GM12878 (cell line): ENCODE measurements at regions not wholly inside any gene's neighbourhood (a gene's known extent, or its start where the extent isn't known, plus 50 kb on each side); places are given as distances from the start of the nearest gene placed in this dataset.

Experiments
- ATAC-seq: fragments of 200-7000 bp; cut with Tn5 transposase; 3 replicates; pipeline ENCODE4 v1.9.1; 2020; ENCODE audit warnings: mild to moderate bottlenecking, moderate library complexity
- BruUV-seq: library from RNA; stranded (reverse); fragments of 400-500 nt; replicated peaks from 2 replicates; lab custom pipeline; 2021; lab: Mats Ljungman, UMichigan
- CTCF ChIA-PET: fragments of 300-600 bp; sonication (Branson Sonifier 250); formaldehyde crosslinking; extraction: SDS; loops from one replicate; lab custom pipeline; 2021; ENCODE audit warnings: inconsistent platforms; lab: Yijun Ruan, JAX
- POLR2A ChIA-PET: fragments of 350-600 bp; formaldehyde crosslinking; extraction: SDS; loops from one replicate; lab custom pipeline; 2021; ENCODE audit warnings: inconsistent platforms; lab: Charles Lee
- RAD21 ChIA-PET: fragments of 300-600 bp; sonication (Branson Sonifier 250); formaldehyde crosslinking; loops from one replicate; lab custom pipeline; 2023; ENCODE audit warnings: antibody characterized with exemption; ENCODE audit not compliant: unreplicated experiment; lab: Charles Lee
- SMC1A ChIA-PET: fragments of 300-600 bp; sonication (Branson Sonifier 250); formaldehyde crosslinking; loops from one replicate; lab custom pipeline; 2023; ENCODE audit not compliant: unreplicated experiment, uncharacterized antibody; lab: Charles Lee
- DNase-seq: peaks from one replicate; pipeline ENCODE4 v3.0.0-alpha.2; 2011; ENCODE audit warnings: low read depth, low spot score
- FAIRE-seq: peaks from 3 replicates; lab custom pipeline; 2011; peaks lifted over from hg19 to GRCh38; lab: Jason Lieb, UNC
- H2AFZ ChIP-seq: 2 replicates; pipeline ENCODE4 v1.6.0; 2011; ENCODE audit warnings: low read depth, low read length, control low read depth; ENCODE audit not compliant: control insufficient read depth
- H3K27ac ChIP-seq: 2 replicates; pipeline ENCODE4 v1.5.1; 2011; ENCODE audit warnings: control low read depth; ENCODE audit not compliant: control insufficient read depth, insufficient read depth
- H3K27me3 ChIP-seq, 2 experiments: replicated peaks in 1 of 2; 2 replicates each; pipeline versions ENCODE4 v1.6.0 to v1.6.1; 2011; ENCODE audit warnings: low read length in 1 of 2; ENCODE audit not compliant: control insufficient read depth in 2 of 2, insufficient read depth in 2 of 2
- H3K36me3 ChIP-seq, 2 experiments: 2 replicates each; pipeline ENCODE4 v1.5.1; 2011; ENCODE audit warnings: low read length in 1 of 2; ENCODE audit not compliant: control insufficient read depth in 2 of 2, insufficient read depth in 2 of 2
- H3K4me1 ChIP-seq: 2 replicates; pipeline ENCODE4 v1.6.1; 2011; ENCODE audit warnings: mild to moderate bottlenecking, low read length, moderate library complexity, mixed read lengths; ENCODE audit not compliant: control insufficient read depth, insufficient read depth
- H3K4me2 ChIP-seq: 2 replicates; pipeline ENCODE4 v1.6.0; 2011; ENCODE audit warnings: control low read depth; ENCODE audit not compliant: control insufficient read depth, insufficient read depth
- H3K4me3 ChIP-seq: fragments of 200-600 bp; sonication (generic); 2 replicates; pipeline ENCODE4 v1.5.1; 2016
- H3K79me2 ChIP-seq: 2 replicates; pipeline ENCODE4 v1.6.0; 2011; ENCODE audit warnings: low read length; ENCODE audit not compliant: control insufficient read depth, insufficient read depth
- H3K9ac ChIP-seq: 2 replicates; pipeline ENCODE4 v1.8.0; 2011; ENCODE audit warnings: low read length, control low read depth, mixed read lengths; ENCODE audit not compliant: control insufficient read depth, insufficient read depth
- H3K9me3 ChIP-seq: replicated peaks from 3 replicates; pipeline ENCODE4 v1.5.1; 2011; ENCODE audit warnings: mild to moderate bottlenecking, low read length; ENCODE audit not compliant: control insufficient read depth, insufficient read depth
- H4K20me1 ChIP-seq: 2 replicates; pipeline ENCODE4 v1.6.0; 2011; ENCODE audit not compliant: control insufficient read depth, insufficient read depth
- ATF3 ChIP-seq: IDR thresholded peaks from 2 replicates; pipeline ENCODE4 v1.6.1; 2011; ENCODE audit warnings: low read depth, mild to moderate bottlenecking, low read length, moderate library complexity, borderline replicate concordance; ENCODE audit errors: extremely low read depth
- BMI1 ChIP-seq: fragments of 450-650 bp; IDR thresholded peaks from 2 replicates; pipeline ENCODE4 v1.6.1; 2016; ENCODE audit warnings: mild to moderate bottlenecking, moderate library complexity, borderline replicate concordance
- EZH2 ChIP-seq: IDR thresholded peaks from 2 replicates; pipeline ENCODE4 v1.6.1; 2012; ENCODE audit warnings: low read depth, mild to moderate bottlenecking, control low read depth, inconsistent platforms, low read length, borderline replicate concordance; ENCODE audit not compliant: control insufficient read depth
- GATAD2B ChIP-seq: fragments of 450-650 bp; conservative IDR thresholded peaks from 2 replicates; pipeline ENCODE4 v1.6.1; 2017; ENCODE audit warnings: low read depth, mild to moderate bottlenecking, moderate library complexity
- NBN ChIP-seq: fragments of 450-650 bp; IDR thresholded peaks from 2 replicates; pipeline ENCODE4 v1.6.1; 2016
- NFYA ChIP-seq: IDR thresholded peaks from 2 replicates; pipeline ENCODE4 v1.6.1; 2011; ENCODE audit warnings: low read depth, mild to moderate bottlenecking, low read length, improper control_type of control experiment, borderline replicate concordance
- SPI1 ChIP-seq: IDR thresholded peaks from 2 replicates; pipeline ENCODE4 v1.6.1; 2011; ENCODE audit warnings: low read depth, mild to moderate bottlenecking, low read length, moderate library complexity, borderline replicate concordance; ENCODE audit not compliant: insufficient read depth
- ZBTB11 ChIP-seq: fragments of 450-650 bp; formaldehyde crosslinking; IDR thresholded peaks from 2 replicates; pipeline ENCODE4 v1.5.0; 2022; ENCODE audit warnings: mild to moderate bottlenecking, missing genetic modification characterization
- WGBS: methylation state at CpG from one replicate; pipeline ENCODE4 v1.1.6; 2016; ENCODE audit warnings: low lambda C conversion rate; ENCODE audit not compliant: insufficient replicate concordance, insufficient coverage; ENCODE audit errors: missing lambda C conversion rate; 5-methylcytosine and 5-hydroxymethylcytosine counted together
- in situ Hi-C: fragments of 300-500 bp; cut with MboI; formaldehyde crosslinking; loops from 9 replicates; pipeline ENCODE4 v1.14.3; 2018; ENCODE audit warnings: mixed read lengths
- intact Hi-C: fragments of 100-400 bp; cut with micrococcal nuclease; formaldehyde crosslinking; loops from one replicate; pipeline ENCODE4 v1.14.2; 2022; ENCODE audit not compliant: unreplicated experiment

- ATAC-seq (peak; percentile 59), FAIRE-seq (no peak), DNase-seq (peak; percentile 4)
- no peaks in the 10 kb centered on the region; the same call in 2 of the 3 replicates for H3K9me3 ChIP-seq
- intact Hi-C loops (no loop called here), in situ Hi-C loops (no loop called here)
- H3K4me2 ChIP-seq, result no peak overlapping the region
- ChIA-PET SMC1A (no interaction called here), CTCF (no interaction called here), POLR2A (no interaction called here), RAD21 (no interaction called here)
- BruUV-seq, result no TSS peak
- H3K4me3 ChIP-seq, result no peak overlapping the region
- no peaks in the 10 kb centered on the region for H3K36me3 ChIP-seq
- no peak for TF ChIP-seq BMI1
- TF ChIP-seq ZBTB11 (CRISPR knock-in tag), result no peak
- no peak for TF ChIP-seq EZH2
- TF ChIP-seq NBN, result no peak
- TF ChIP-seq GATAD2B, result no peak
- no peak for TF ChIP-seq ATF3
- no peak for TF ChIP-seq SPI1
- no peak for TF ChIP-seq NFYA
- H3K9ac ChIP-seq, result no peak overlapping the region
- no peak overlapping the region for H3K27ac ChIP-seq
- no peak overlapping the region for H2AFZ ChIP-seq
- no peaks in the 10 kb centered on the region for H3K4me1 ChIP-seq
- WGBS, result 2% methylated on average over 5 of the region's 5 CpGs
- H3K79me2 ChIP-seq, result no peaks in the 10 kb centered on the region
- H3K27me3 ChIP-seq, result no peaks in the 10 kb centered on the region
- no peaks in the 10 kb centered on the region for H4K20me1 ChIP-seq
These were observed 51.6 kb downstream of the SHANK2 start for GRCh38 chr11:71200761-71201160.
